OCI-LY7 (cell line): ENCODE measurements at regions not wholly inside any gene's neighbourhood (a gene's known extent, or its start where the extent isn't known, plus 50 kb on each side); places are given as distances from the start of the nearest gene placed in this dataset.

Experiments used
- BruUV-seq: library from RNA; stranded (reverse); fragments of 400-500 nt; replicated peaks from 2 replicates; lab custom pipeline; 2021; lab: Mats Ljungman, UMichigan
- CTCF ChIA-PET: fragments of 300-600 bp; sonication (Branson Sonifier 250); formaldehyde crosslinking; loops from one replicate; lab custom pipeline; 2022; ENCODE audit warnings: antibody characterized with exemption; ENCODE audit not compliant: unreplicated experiment; lab: Charles Lee
- POLR2A ChIA-PET: fragments of 300-600 bp; sonication (Branson Sonifier 250); formaldehyde crosslinking; loops from one replicate; lab custom pipeline; 2022; ENCODE audit warnings: antibody characterized with exemption; lab: Charles Lee
- DNase-seq: peaks from one replicate; pipeline ENCODE4 v3.0.0-alpha.2; 2015; ENCODE audit warnings: low spot score
- H2AFZ ChIP-seq: fragments of 200-600 bp; sonication (generic), shearing (Covaris generic); 2 replicates; pipeline ENCODE4 v1.6.1; 2014; ENCODE audit warnings: mild to moderate bottlenecking, antibody characterized with exemption, low read length, moderate library complexity
- H3K27ac ChIP-seq: fragments of 200-600 bp; sonication (generic); 2 replicates; pipeline ENCODE4 v1.5.1; 2014; ENCODE audit warnings: mixed run types, low read depth, mild to moderate bottlenecking, moderate library complexity, low read length, inconsistent platforms; ENCODE audit not compliant: poor library complexity, severe bottlenecking
- H3K36me3 ChIP-seq: fragments of 200-600 bp; sonication (generic); 2 replicates; pipeline ENCODE4 v1.6.1; 2014; ENCODE audit warnings: mild to moderate bottlenecking, antibody characterized with exemption, low read length, moderate library complexity, mixed read lengths; ENCODE audit not compliant: insufficient read depth
- H3K4me1 ChIP-seq: fragments of 200-600 bp; sonication (generic); 2 replicates; pipeline ENCODE4 v1.5.1; 2014; ENCODE audit warnings: mild to moderate bottlenecking, low read length; ENCODE audit not compliant: insufficient read depth, poor library complexity, severe bottlenecking
- H3K4me2 ChIP-seq: fragments of 200-600 bp; sonication (generic); 2 replicates; pipeline ENCODE4 v1.6.1; 2014; ENCODE audit warnings: mild to moderate bottlenecking, low read length
- H3K4me3 ChIP-seq: fragments of 200-600 bp; sonication (generic); 2 replicates; pipeline ENCODE4 v1.5.1; 2014; ENCODE audit warnings: mild to moderate bottlenecking, low read depth, low read length; ENCODE audit not compliant: poor library complexity, severe bottlenecking
- H3K79me2 ChIP-seq: fragments of 200-600 bp; sonication (generic); 2 replicates; pipeline ENCODE4 v1.6.1; 2016; ENCODE audit warnings: low read depth, mild to moderate bottlenecking, low read length, moderate library complexity, mixed read lengths; ENCODE audit not compliant: insufficient read depth
- H3K9me2 ChIP-seq: fragments of 200-600 bp; sonication (generic); 2 replicates; pipeline ENCODE4 v1.6.1; 2016; ENCODE audit warnings: mild to moderate bottlenecking, low read length, mixed read lengths; ENCODE audit not compliant: insufficient read depth
- H3K9me3 ChIP-seq: fragments of 200-600 bp; sonication (generic); 2 replicates; pipeline ENCODE4 v1.6.1; 2014; ENCODE audit warnings: mild to moderate bottlenecking, mixed run types, low read length, mixed read lengths
- H4K20me1 ChIP-seq: fragments of 200-600 bp; sonication (generic); 2 replicates; pipeline ENCODE4 v1.6.1; 2014; ENCODE audit warnings: mild to moderate bottlenecking, antibody characterized with exemption, low read length, moderate library complexity, mixed read lengths; ENCODE audit not compliant: insufficient read depth
- EZH2phosphoT487 ChIP-seq: fragments of 200-600 bp; sonication (generic); IDR thresholded peaks from 2 replicates; pipeline ENCODE4 v1.6.1; 2018; ENCODE audit warnings: low read depth, borderline replicate concordance, mild to moderate bottlenecking, mixed run types, antibody characterized with exemption, low read length, moderate library complexity, mixed read lengths
- intact Hi-C: fragments of 100-400 bp; cut with micrococcal nuclease; formaldehyde crosslinking; loops from one replicate; pipeline ENCODE4 v1.10.0; 2022; ENCODE audit not compliant: unreplicated experiment
- TF ChIP-seq, protein P1 (sequence below): fragments of 200-600 bp; sonication (generic); conservative IDR thresholded peaks from 2 replicates; pipeline ENCODE4 v1.5.1; 2014; ENCODE audit warnings: mild to moderate bottlenecking, antibody characterized with exemption, low read length, moderate library complexity, mixed read lengths

DNA sequence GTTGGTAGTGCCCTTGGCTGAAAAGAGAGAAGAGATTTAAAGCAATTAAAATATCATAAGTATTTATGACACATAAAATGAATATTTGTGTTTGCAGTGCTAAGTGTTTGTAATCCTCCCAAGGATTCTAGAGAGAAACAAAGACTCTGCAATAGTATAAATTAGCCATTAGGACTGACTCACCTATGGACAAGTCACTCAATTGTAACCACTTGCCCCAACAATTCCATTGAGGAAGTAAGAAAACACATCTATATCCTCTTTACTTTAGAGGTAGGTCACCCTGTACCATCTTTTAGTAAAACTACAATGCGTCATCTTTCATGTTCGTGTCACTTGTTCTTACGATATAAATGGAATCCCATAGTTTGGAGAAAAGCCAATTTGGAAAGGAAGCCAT, 85.7 kb upstream of the INHBA start:
- Histone ChIP-seq H3K4me3 (no peak overlapping the region), H3K27ac (no peak overlapping the region), H3K79me2 (no peaks in the 10 kb centered on the region), H3K9me2 (no peaks in the 10 kb centered on the region), H3K4me2 (no peak overlapping the region), H4K20me1 (no peaks in the 10 kb centered on the region), H3K9me3 (no peaks in the 10 kb centered on the region), H3K4me1 (no peaks in the 10 kb centered on the region), H3K36me3 (no peaks in the 10 kb centered on the region), H2AFZ (no peak overlapping the region)
- TF ChIP-seq, protein P1, sequence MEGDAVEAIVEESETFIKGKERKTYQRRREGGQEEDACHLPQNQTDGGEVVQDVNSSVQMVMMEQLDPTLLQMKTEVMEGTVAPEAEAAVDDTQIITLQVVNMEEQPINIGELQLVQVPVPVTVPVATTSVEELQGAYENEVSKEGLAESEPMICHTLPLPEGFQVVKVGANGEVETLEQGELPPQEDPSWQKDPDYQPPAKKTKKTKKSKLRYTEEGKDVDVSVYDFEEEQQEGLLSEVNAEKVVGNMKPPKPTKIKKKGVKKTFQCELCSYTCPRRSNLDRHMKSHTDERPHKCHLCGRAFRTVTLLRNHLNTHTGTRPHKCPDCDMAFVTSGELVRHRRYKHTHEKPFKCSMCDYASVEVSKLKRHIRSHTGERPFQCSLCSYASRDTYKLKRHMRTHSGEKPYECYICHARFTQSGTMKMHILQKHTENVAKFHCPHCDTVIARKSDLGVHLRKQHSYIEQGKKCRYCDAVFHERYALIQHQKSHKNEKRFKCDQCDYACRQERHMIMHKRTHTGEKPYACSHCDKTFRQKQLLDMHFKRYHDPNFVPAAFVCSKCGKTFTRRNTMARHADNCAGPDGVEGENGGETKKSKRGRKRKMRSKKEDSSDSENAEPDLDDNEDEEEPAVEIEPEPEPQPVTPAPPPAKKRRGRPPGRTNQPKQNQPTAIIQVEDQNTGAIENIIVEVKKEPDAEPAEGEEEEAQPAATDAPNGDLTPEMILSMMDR: no peak
- TF ChIP-seq EZH2phosphoT487: no peak
- intact Hi-C loops: no loop called here
- CTCF ChIA-PET: no interaction called here
- BruUV-seq: no TSS peak
- no peak for DNase-seq
- POLR2A ChIA-PET: no interaction called here

DNA sequence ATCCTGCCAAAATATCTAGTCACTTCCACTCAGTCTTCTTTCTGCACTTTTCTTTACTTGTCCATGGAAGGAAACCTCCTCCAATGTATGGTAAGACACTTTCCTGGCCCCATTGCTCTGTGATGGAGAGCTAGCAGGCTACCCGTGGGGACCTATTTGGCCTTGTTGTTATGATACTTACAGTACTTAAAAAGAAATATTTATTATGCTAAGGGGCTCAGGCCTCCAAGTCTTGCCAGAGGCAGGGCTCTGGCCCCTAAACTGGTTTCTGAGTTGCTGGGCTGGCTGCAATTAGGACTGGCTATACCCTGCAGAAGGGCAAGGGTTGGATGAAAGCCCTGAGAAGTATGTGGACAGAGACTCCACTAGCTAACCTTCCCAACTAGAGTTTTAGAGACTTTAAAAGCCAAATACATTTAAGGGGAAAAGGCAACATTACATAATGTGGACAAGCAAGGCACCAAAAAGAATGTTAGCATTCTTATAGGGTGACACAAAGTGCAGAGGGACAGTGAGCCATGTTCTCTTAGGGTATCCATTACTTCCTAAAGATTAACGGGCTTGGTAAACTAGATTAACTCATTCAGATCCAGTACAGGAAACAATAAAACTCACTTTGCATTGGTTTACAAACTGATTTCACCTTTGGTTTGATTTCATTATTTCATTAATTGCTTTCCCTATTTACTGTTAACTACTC, 84.9 kb upstream of the INHBA start:
- H3K27ac ChIP-seq: no peak overlapping the region
- intact Hi-C loops: no loop called here
- H2AFZ ChIP-seq: no peak overlapping the region
- H3K9me2 ChIP-seq: no peaks in the 10 kb centered on the region
- CTCF ChIA-PET: no interaction called here
- POLR2A ChIA-PET: no interaction called here
- no peak overlapping the region for H3K4me2 ChIP-seq
- DNase-seq: no peak
- H3K36me3 ChIP-seq: no peaks in the 10 kb centered on the region
- no peak overlapping the region for H3K4me3 ChIP-seq
- BruUV-seq: no TSS peak
- TF ChIP-seq, protein P1: no peak
- no peak for TF ChIP-seq EZH2phosphoT487
- H3K4me1 ChIP-seq: no peaks in the 10 kb centered on the region
- H3K9me3 ChIP-seq: no peaks in the 10 kb centered on the region
- no peaks in the 10 kb centered on the region for H4K20me1 ChIP-seq
- H3K79me2 ChIP-seq: no peaks in the 10 kb centered on the region

DNA sequence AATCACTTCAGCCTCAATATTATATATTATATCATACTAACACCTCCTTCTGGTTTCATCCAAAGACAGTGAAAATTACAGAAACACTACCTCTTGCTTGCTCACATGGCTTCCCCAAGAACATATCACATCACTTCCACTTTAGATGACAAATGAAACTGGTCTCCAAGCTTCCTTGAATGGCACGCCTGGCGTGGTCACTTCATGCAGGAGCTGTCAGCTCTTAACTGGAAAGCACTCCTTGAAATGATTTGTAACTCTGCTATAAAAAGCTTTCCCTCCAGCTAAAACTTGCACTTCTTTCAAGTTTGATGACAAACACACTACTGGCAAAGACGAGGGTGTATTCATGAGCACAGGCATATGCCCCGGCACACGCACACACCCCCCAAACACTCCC, 84.1 kb upstream of the INHBA start:
- BruUV-seq: no TSS peak
- Histone ChIP-seq H3K27ac (no peak overlapping the region), H4K20me1 (no peaks in the 10 kb centered on the region), H3K4me2 (no peak overlapping the region), H3K4me3 (no peak overlapping the region), H3K4me1 (no peaks in the 10 kb centered on the region), H3K79me2 (no peaks in the 10 kb centered on the region), H3K9me3 (no peaks in the 10 kb centered on the region), H2AFZ (no peak overlapping the region), H3K9me2 (no peaks in the 10 kb centered on the region), H3K36me3 (no peaks in the 10 kb centered on the region)
- POLR2A ChIA-PET: no interaction called here
- CTCF ChIA-PET: no interaction called here
- intact Hi-C loops: no loop called here
- no peak for DNase-seq
- TF ChIP-seq EZH2phosphoT487: no peak
- TF ChIP-seq, protein P1: no peak
